HCT116 (cell line): ENCODE measurements at regions not wholly inside any gene's neighbourhood (a gene's known extent, or its start where the extent isn't known, plus 50 kb on each side); places are given as distances from the start of the nearest gene placed in this dataset.

ENCODE experiments used
- ATAC-seq: fragments of 200-7000 bp; cut with Tn5 transposase; 2 replicates; pipeline ENCODE4 v1.9.1; 2020; ENCODE audit warnings: mild to moderate bottlenecking, moderate library complexity
- BruUV-seq: library from RNA; stranded (reverse); fragments of 400-500 nt; replicated peaks from 2 replicates; lab custom pipeline; 2021; lab: Mats Ljungman, UMichigan
- CTCF ChIA-PET: fragments of 300-600 bp; sonication (Branson Sonifier 250); formaldehyde crosslinking; loops from one replicate; lab custom pipeline; 2021; ENCODE audit warnings: antibody characterized with exemption; lab: Charles Lee
- POLR2A ChIA-PET: fragments of 300-600, 350-600 bp; sonication (Branson Sonifier 250); formaldehyde crosslinking; loops from one replicate; lab custom pipeline; 2021; ENCODE audit warnings: antibody characterized with exemption; lab: Charles Lee
- RAD21 ChIA-PET, 2 experiments: fragments of 300-600 bp; sonication (Branson Sonifier 250); formaldehyde crosslinking; loops; one replicate each; lab custom pipeline; 2023; ENCODE audit warnings: low total read pairs in 2 of 2; ENCODE audit not compliant: uncharacterized antibody in 2 of 2, unreplicated experiment in 2 of 2, low non-redundant PET in 1 of 2; lab: Charles Lee
- DNase-seq: peaks from one replicate; pipeline ENCODE4 v3.0.0-alpha.2; 2010; ENCODE audit warnings: low read depth, low spot score
- H2AFZ ChIP-seq: fragments of 200-600 bp; shearing (Covaris generic), sonication (generic); 2 replicates; pipeline ENCODE4 v1.6.1; 2017; ENCODE audit warnings: low read depth, mixed run types, mixed read lengths, antibody characterized with exemption, low read length; ENCODE audit not compliant: poor library complexity, severe bottlenecking
- H3K27ac ChIP-seq: 2 replicates; pipeline ENCODE4 v1.5.1; 2012; ENCODE audit warnings: low read depth, low read length
- H3K27me3 ChIP-seq: fragments of 200-600 bp; sonication (generic); 2 replicates; pipeline ENCODE4 v1.6.1; 2016; ENCODE audit warnings: mixed run types, low read length, mixed read lengths; ENCODE audit not compliant: insufficient read depth
- H3K36me3 ChIP-seq, 2 experiments: fragments of 200-500 bp in 1 of 2; fragments of 200-600 bp in 1 of 2; sonication (Bioruptor generic) in 1 of 2; sonication (generic) in 1 of 2; 2 replicates each; pipeline versions ENCODE4 v1.5.1 to v1.6.1; 2014 to 2016; ENCODE audit warnings: low read length in 2 of 2, inconsistent platforms in 1 of 2, mixed read lengths in 1 of 2, mixed run types in 1 of 2; ENCODE audit not compliant: insufficient read depth in 2 of 2, control insufficient read depth in 1 of 2
- H3K4me1 ChIP-seq, 2 experiments: fragments of 200-600 bp in 1 of 2; sonication (generic) in 1 of 2; 2 replicates each; pipeline versions ENCODE4 v1.5.1 to v1.6.1; 2012 to 2017; ENCODE audit warnings: low read length in 2 of 2, inconsistent platforms in 1 of 2, mild to moderate bottlenecking in 1 of 2, mixed read lengths in 1 of 2, mixed run types in 1 of 2, moderate library complexity in 1 of 2; ENCODE audit not compliant: insufficient read depth in 2 of 2, control insufficient read depth in 1 of 2
- H3K4me2 ChIP-seq: fragments of 200-600 bp; sonication (generic); 2 replicates; pipeline ENCODE4 v1.6.1; 2017; ENCODE audit warnings: mixed run types, low read length, mixed read lengths
- H3K4me3 ChIP-seq, 2 experiments: fragments of 200-600 bp in 1 of 2; sonication (generic) in 1 of 2; replicated peaks in 1 of 2; 2 replicates each; pipeline ENCODE4 v1.5.1; 2011 to 2016; ENCODE audit warnings: low read length in 2 of 2, control low read depth in 1 of 2, low read depth in 1 of 2, mild to moderate bottlenecking in 1 of 2, mixed read lengths in 1 of 2, mixed run types in 1 of 2
- H3K79me2 ChIP-seq: fragments of 200-600 bp; sonication (generic); 2 replicates; pipeline ENCODE4 v1.6.1; 2017; ENCODE audit warnings: mild to moderate bottlenecking, mixed run types, low read length, moderate library complexity, mixed read lengths; ENCODE audit not compliant: insufficient read depth
- H3K9ac ChIP-seq: fragments of 200-600 bp; sonication (generic); 2 replicates; pipeline ENCODE4 v1.6.1; 2016; ENCODE audit warnings: low read length, mixed read lengths
- H3K9me2 ChIP-seq: fragments of 200-600 bp; sonication (generic), shearing (Covaris generic); 2 replicates; pipeline ENCODE4 v1.6.1; 2017; ENCODE audit warnings: mixed run types, mild to moderate bottlenecking, moderate library complexity; ENCODE audit not compliant: insufficient read depth
- H3K9me3 ChIP-seq, 2 experiments: fragments of 200-500 bp in 1 of 2; fragments of 200-600 bp in 1 of 2; sonication (Bioruptor generic) in 1 of 2; sonication (generic) in 1 of 2; 2 replicates each; pipeline ENCODE4 v1.6.1; 2014 to 2017; ENCODE audit warnings: low read length in 2 of 2, mixed read lengths in 2 of 2, inconsistent platforms in 1 of 2, low read depth in 1 of 2, mild to moderate bottlenecking in 1 of 2, mixed run types in 1 of 2, moderate library complexity in 1 of 2; ENCODE audit not compliant: control insufficient read depth in 1 of 2, insufficient read depth in 1 of 2
- H4K20me1 ChIP-seq: fragments of 200-600 bp; sonication (generic), shearing (Covaris generic); 2 replicates; pipeline ENCODE4 v1.6.1; 2017; ENCODE audit warnings: mixed run types, mild to moderate bottlenecking, moderate library complexity; ENCODE audit not compliant: insufficient read depth
- EGR1 ChIP-seq: IDR thresholded peaks from 2 replicates; pipeline ENCODE4 v1.6.1; 2012; ENCODE audit warnings: low read depth
- FOSL1 ChIP-seq: IDR thresholded peaks from 2 replicates; pipeline ENCODE4 v1.6.1; 2012; ENCODE audit warnings: low read depth
- POLR2AphosphoS5 ChIP-seq: IDR thresholded peaks from 2 replicates; pipeline ENCODE4 v1.6.1; 2011; ENCODE audit warnings: mild to moderate bottlenecking, low read depth, low read length, moderate library complexity
- RAD21 ChIP-seq: IDR thresholded peaks from 2 replicates; pipeline ENCODE4 v1.6.1; 2012; ENCODE audit warnings: low read depth, mild to moderate bottlenecking
- TCF7L2 ChIP-seq: IDR thresholded peaks from 2 replicates; pipeline ENCODE4 v1.7.0; 2011; ENCODE audit warnings: borderline replicate concordance, inconsistent platforms; ENCODE audit not compliant: insufficient read depth, insufficient read length; ENCODE audit errors: extremely low read depth
- ZFX ChIP-seq: fragments of 450-650 bp; IDR thresholded peaks from 2 replicates; pipeline ENCODE4 v1.6.1; 2017
- intact Hi-C: fragments of 100-400 bp; cut with micrococcal nuclease; formaldehyde crosslinking; loops from 2 replicates; pipeline ENCODE4 v1.10.0; 2022
- TF ChIP-seq, protein P1 (sequence below): IDR thresholded peaks from 2 replicates; pipeline ENCODE4 v1.6.1; 2012
- TF ChIP-seq, protein P2 (sequence below): IDR thresholded peaks from 2 replicates; pipeline ENCODE4 v1.6.1; 2012
- TF ChIP-seq, protein P3 (sequence below), 3 experiments: fragments of 200-600 bp in 1 of 3; sonication (generic) in 1 of 3; IDR thresholded peaks in 2 of 3; conservative IDR thresholded peaks in 1 of 3; 2 replicates each; pipeline ENCODE4 v1.5.1; 2012 to 2017; ENCODE audit warnings: low read depth in 2 of 3, low read length in 2 of 3, antibody characterized with exemption in 1 of 3, borderline replicate concordance in 1 of 3, control low read depth in 1 of 3, mild to moderate bottlenecking in 1 of 3, mixed read lengths in 1 of 3, mixed run types in 1 of 3, moderate library complexity in 1 of 3; ENCODE audit not compliant: insufficient read depth in 1 of 3

DNA sequence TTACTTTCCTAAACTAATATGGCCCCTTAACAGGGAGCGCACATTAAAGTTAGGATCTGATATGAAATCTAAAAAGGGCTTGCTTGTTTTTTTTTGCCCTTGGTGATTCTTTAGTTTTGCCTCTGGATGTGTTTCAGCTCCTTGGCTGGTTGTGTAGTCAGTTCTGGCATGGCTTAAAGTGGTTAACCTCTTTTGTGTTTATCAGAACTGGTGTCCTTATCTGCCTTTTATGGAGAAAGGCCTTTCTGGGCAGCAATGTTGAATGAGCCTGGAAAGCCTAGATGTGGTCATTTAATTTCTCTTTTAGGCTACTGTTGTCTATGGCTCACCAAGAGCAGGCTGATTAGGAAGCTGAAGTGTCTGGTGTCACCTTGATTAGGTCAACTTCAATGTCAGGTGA is 254.5 kb upstream of the ROPN1 start:
- Histone ChIP-seq H3K4me3 (no peak overlapping the region), H3K79me2 (no peaks in the 10 kb centered on the region), H3K4me2 (no peak overlapping the region), H3K27me3 (peaks cover 17% of the 10 kb centered on the region; the same call in 1 of the 2 replicates), H3K9me3 (no peaks in the 10 kb centered on the region), H3K36me3 (no peaks in the 10 kb centered on the region), H2AFZ (no peak overlapping the region), H4K20me1 (no peaks in the 10 kb centered on the region), H3K4me1 (peaks cover 0 to 8% of the 10 kb centered on the region in 2 experiments; a peak in 1 of 4 replicates), H3K9ac (no peak overlapping the region), H3K9me2 (no peaks in the 10 kb centered on the region), H3K27ac (no peak overlapping the region)
- DNase-seq: no peak
- intact Hi-C loops: no loop called here
- TF ChIP-seq, protein P1, sequence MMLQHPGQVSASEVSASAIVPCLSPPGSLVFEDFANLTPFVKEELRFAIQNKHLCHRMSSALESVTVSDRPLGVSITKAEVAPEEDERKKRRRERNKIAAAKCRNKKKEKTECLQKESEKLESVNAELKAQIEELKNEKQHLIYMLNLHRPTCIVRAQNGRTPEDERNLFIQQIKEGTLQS: no peak
- TF ChIP-seq POLR2AphosphoS5 (no peak), TCF7L2 (no peak), EGR1 (no peak), ZFX (no peak), FOSL1 (no peak), RAD21 (no peak)
- TF ChIP-seq, protein P2, sequence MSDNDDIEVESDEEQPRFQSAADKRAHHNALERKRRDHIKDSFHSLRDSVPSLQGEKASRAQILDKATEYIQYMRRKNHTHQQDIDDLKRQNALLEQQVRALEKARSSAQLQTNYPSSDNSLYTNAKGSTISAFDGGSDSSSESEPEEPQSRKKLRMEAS: no peak
- TF ChIP-seq, protein P3, sequence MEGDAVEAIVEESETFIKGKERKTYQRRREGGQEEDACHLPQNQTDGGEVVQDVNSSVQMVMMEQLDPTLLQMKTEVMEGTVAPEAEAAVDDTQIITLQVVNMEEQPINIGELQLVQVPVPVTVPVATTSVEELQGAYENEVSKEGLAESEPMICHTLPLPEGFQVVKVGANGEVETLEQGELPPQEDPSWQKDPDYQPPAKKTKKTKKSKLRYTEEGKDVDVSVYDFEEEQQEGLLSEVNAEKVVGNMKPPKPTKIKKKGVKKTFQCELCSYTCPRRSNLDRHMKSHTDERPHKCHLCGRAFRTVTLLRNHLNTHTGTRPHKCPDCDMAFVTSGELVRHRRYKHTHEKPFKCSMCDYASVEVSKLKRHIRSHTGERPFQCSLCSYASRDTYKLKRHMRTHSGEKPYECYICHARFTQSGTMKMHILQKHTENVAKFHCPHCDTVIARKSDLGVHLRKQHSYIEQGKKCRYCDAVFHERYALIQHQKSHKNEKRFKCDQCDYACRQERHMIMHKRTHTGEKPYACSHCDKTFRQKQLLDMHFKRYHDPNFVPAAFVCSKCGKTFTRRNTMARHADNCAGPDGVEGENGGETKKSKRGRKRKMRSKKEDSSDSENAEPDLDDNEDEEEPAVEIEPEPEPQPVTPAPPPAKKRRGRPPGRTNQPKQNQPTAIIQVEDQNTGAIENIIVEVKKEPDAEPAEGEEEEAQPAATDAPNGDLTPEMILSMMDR (IDR thresholded peaks at IDR 0.05 in 2 of 3, conservative IDR thresholded peaks at IDR 0.05 in 1 of 3; ENCODE audit: borderline replicate concordance in 1 of 3, insufficient read depth in 1 of 3, low read depth in 2 of 3, low read length in 2 of 3): no peak
- POLR2A ChIA-PET: no interaction called here
- no TSS peak for BruUV-seq
- CTCF ChIA-PET: interaction anchor here (0.8 to 1.0 kb wide), 2 partner anchors 39 to 43 kb away, joined by 3 read pairs; no protein-coding TSS in a partner anchor
- ATAC-seq: no peak
- RAD21 ChIA-PET: no interaction called here
